Heart left ventricle (tissue), 16 donors: ENCODE measurements at regions not wholly inside any gene's neighbourhood (a gene's known extent, or its start where the extent isn't known, plus 50 kb on each side); places are given as distances from the start of the nearest gene placed in this dataset.

Source experiments
- ATAC-seq, 4 donors: fragments of 200-7000 bp; cut with Tn5 transposase; one replicate each; pipeline ENCODE4 v1.9.1; 2020 to 2022; ENCODE audit warnings: moderate library complexity in 4 of 4, mild to moderate bottlenecking in 3 of 4, moderate number of reproducible peaks in 1 of 4
- DNase-seq, 5 donors: peaks; one replicate each; pipeline ENCODE4 v3.0.0-alpha.2; 2020
- H3K27ac ChIP-seq, 12 donors: fragments of 200-600 bp; sonication (generic) in 4 of 12; one replicate each; pipeline versions ENCODE4 v1.5.0 to v1.8.0; 2016 to 2022; ENCODE audit warnings: mild to moderate bottlenecking in 2 of 12
- H3K27me3 ChIP-seq, 9 donors: fragments of 200-600 bp; sonication (generic) in 2 of 9; one replicate each; pipeline versions ENCODE4 v1.5.1 to v1.8.0; 2016 to 2022; ENCODE audit warnings: mild to moderate bottlenecking in 3 of 9
- H3K36me3 ChIP-seq, 9 donors: fragments of 200-600 bp; sonication (generic) in 2 of 9; one replicate each; pipeline versions ENCODE4 v1.5.0 to v1.8.0; 2018 to 2022; ENCODE audit warnings: mild to moderate bottlenecking in 2 of 9
- H3K4me1 ChIP-seq, 12 donors: fragments of 200-600 bp; sonication (generic) in 4 of 12; one replicate each; pipeline versions ENCODE4 v1.5.0 to v1.8.0; 2016 to 2022; ENCODE audit warnings: mild to moderate bottlenecking in 3 of 12
- H3K4me3 ChIP-seq, 12 donors: fragments of 200-600 bp; sonication (generic) in 4 of 12; one replicate each; pipeline versions ENCODE4 v1.5.0 to v1.8.0; 2017 to 2022; ENCODE audit warnings: mild to moderate bottlenecking in 9 of 12, moderate library complexity in 4 of 12
- H3K9me3 ChIP-seq, 12 donors: fragments of 200-600 bp; sonication (generic) in 4 of 12; one replicate each; pipeline versions ENCODE4 v1.5.0 to v1.8.0; 2016 to 2022; ENCODE audit warnings: mild to moderate bottlenecking in 1 of 12
- CTCF ChIP-seq, 12 donors: fragments of 200-600 bp; sonication (generic) in 4 of 12; IDR thresholded peaks; one replicate each; pipeline versions ENCODE4 v1.5.0 to v1.8.0; 2018 to 2022; ENCODE audit warnings: antibody characterized with exemption in 12 of 12, mild to moderate bottlenecking in 5 of 12
- POLR2A ChIP-seq, 2 donors: fragments of 450-650 bp; IDR thresholded peaks; one replicate each; pipeline ENCODE4 v1.6.1; 2017; ENCODE audit warnings: antibody characterized with exemption in 2 of 2, mild to moderate bottlenecking in 2 of 2, moderate library complexity in 2 of 2
- WGBS, 4 donors: extraction: QIAGEN DNeasy Blood & Tissue Kit in 2 of 4; methylation state at CpG; one replicate each; pipeline versions ENCODE4 v1.1.5 to v1.1.7; 2013 to 2018; 5-methylcytosine and 5-hydroxymethylcytosine counted together
- intact Hi-C, 10 donors: fragments of 100-400 bp; cut with DNase I; formaldehyde crosslinking; loops; one replicate each; pipeline versions ENCODE4 v1.11.1 to v1.14.2; 2022
- donor health status: ischemic (EF 13 %, LVEDD 7.1; RV severe dilation, severe dysfunction).
- donor health status: healthy with polysubstance abuse.
- donor health status: DM: no; HTN: yes; CAD: no.
- donor health status: DM: no; HTN: no; CAD: no.
- donor health status: ischemic (EF 25% LVEDD 6.9; RV normal size, moderate dysfunction).
- donor health status: ischemic (EF 25% LVEDD 5.7; RV mildly dilated, moderate dysfunction).
- donor health status: healthy.
- donor health status: DM: yes; HTN: yes; CAD: no.
- donor health status: ischemic (EF 35%, LVEDD 5.7; RV mildly dilated, moderate dysfunction).
- donor health status: nonischemic (EF 11% LVEDD 7.7; RV severe dilation, severe dysfunction).
- donor health status: DM: yes; HTN: yes; CAD: no.
- donor health status: PGD.
- donor health status: ischemic (EF 29% LVEDD 5.4; RV normal size, mild dysfunction).
- donor health status: nonischemic (EF 23%, LVEDD 6.1; RV moderate dilation, normal function).

GRCh38 chr13:109426690-109426990, 359.7 kb downstream of the IRS2 start:
- DNase-seq (no peak), ATAC-seq (no peak)
- H3K4me1 ChIP-seq = no peaks in the 10 kb centered on the region
- no peak for TF ChIP-seq CTCF (IDR thresholded peaks at IDR 0.05)
- TF ChIP-seq POLR2A (IDR thresholded peaks at IDR 0.05) = no peak
- no peaks in the 10 kb centered on the region for H3K9me3 ChIP-seq
- WGBS, 4 donors = 88 to 97% (median 94%) methylated on average over 1 of the region's 1 CpG
- H3K4me3 ChIP-seq = no peak overlapping the region
- no peak overlapping the region for H3K27ac ChIP-seq
- intact Hi-C loops = no loop called here
- no peaks in the 10 kb centered on the region for H3K36me3 ChIP-seq
- no peaks in the 10 kb centered on the region for H3K27me3 ChIP-seq

- no peaks in the 10 kb centered on the region for H3K9me3 ChIP-seq
- intact Hi-C loops = no loop called here
- WGBS, 4 donors = 74 to 87% (median 84%) methylated on average over 5 of the region's 5 CpGs
- DNase-seq = no peak
- TF ChIP-seq POLR2A (IDR thresholded peaks at IDR 0.05) (no peak), CTCF (IDR thresholded peaks at IDR 0.05) (no peak)
- H3K4me1 ChIP-seq = no peaks in the 10 kb centered on the region
- no peak overlapping the region for H3K27ac ChIP-seq
- no peak overlapping the region for H3K4me3 ChIP-seq
- no peaks in the 10 kb centered on the region for H3K27me3 ChIP-seq
- H3K36me3 ChIP-seq = no peaks in the 10 kb centered on the region
- no peak for ATAC-seq
Measured at GRCh38 chr13:109425821-109426689, 360.3 kb downstream of the IRS2 start.

- 64 to 72% (median 65%) methylated on average over 4 of the region's 4 CpGs for WGBS, 4 donors
- Histone ChIP-seq H3K4me1 (no peaks in the 10 kb centered on the region), H3K27ac (no peak overlapping the region), H3K27me3 (no peaks in the 10 kb centered on the region), H3K36me3 (no peaks in the 10 kb centered on the region), H3K4me3 (no peak overlapping the region), H3K9me3 (no peaks in the 10 kb centered on the region)
- no peak for TF ChIP-seq POLR2A (IDR thresholded peaks at IDR 0.05)
- no peak for TF ChIP-seq CTCF (IDR thresholded peaks at IDR 0.05)
- no peak for ATAC-seq
- DNase-seq = no peak
- intact Hi-C loops = no loop called here
Measured at GRCh38 chr13:109422161-109422560, 364.2 kb downstream of the IRS2 start.

GRCh38 chr13:109419896-109420295, 366.5 kb downstream of the IRS2 start:
- H3K27ac ChIP-seq = no peak overlapping the region
- DNase-seq (no peak), ATAC-seq (no peak)
- no peak for TF ChIP-seq CTCF (IDR thresholded peaks at IDR 0.05)
- no peak for TF ChIP-seq POLR2A (IDR thresholded peaks at IDR 0.05)
- no peaks in the 10 kb centered on the region for H3K9me3 ChIP-seq
- WGBS, 4 donors = 64 to 77% (median 73%) methylated on average over 4 of the region's 4 CpGs
- no peaks in the 10 kb centered on the region for H3K27me3 ChIP-seq
- no peaks in the 10 kb centered on the region for H3K4me1 ChIP-seq
- intact Hi-C loops = no loop called here
- no peak overlapping the region for H3K4me3 ChIP-seq
- no peaks in the 10 kb centered on the region for H3K36me3 ChIP-seq
